Fibroblast of the aortic adventitia (primary cell): ENCODE measurements at regions not wholly inside any gene's neighbourhood (a gene's known extent, or its start where the extent isn't known, plus 50 kb on each side); places are given as distances from the start of the nearest gene placed in this dataset.

Experiments used
- DNase-seq: peaks from one replicate; pipeline ENCODE4 v3.0.0-alpha.2; 2010; ENCODE audit warnings: low read depth
- H3K4me3 ChIP-seq: 2 replicates; pipeline ENCODE4 v1.5.1; 2011; ENCODE audit warnings: low read depth, mild to moderate bottlenecking, control low read depth, low read length, moderate library complexity
- CTCF ChIP-seq: IDR thresholded peaks from 2 replicates; pipeline ENCODE4 v1.5.1; 2011; ENCODE audit warnings: mild to moderate bottlenecking, low read length, control low read depth, inconsistent platforms; ENCODE audit not compliant: insufficient read depth

GRCh38 chr4:45883421-45883820 lies 240.4 kb downstream of the GABRG1 start:
- DNase-seq: no peak
- no peak overlapping the region for H3K4me3 ChIP-seq
- TF ChIP-seq CTCF: no peak

GRCh38 chr4:45876235-45876890 lies 247.5 kb downstream of the GABRG1 start:
- TF ChIP-seq CTCF: no peak
- H3K4me3 ChIP-seq: no peak overlapping the region
- DNase-seq: no peak

GRCh38 chr4:45869184-45869583 lies 254.7 kb downstream of the GABRG1 start:
- no peak for TF ChIP-seq CTCF
- no peak overlapping the region for H3K4me3 ChIP-seq
- no peak for DNase-seq

GRCh38 chr4:45865781-45866180 lies 258.1 kb downstream of the GABRG1 start:
- no peak for TF ChIP-seq CTCF
- no peak for DNase-seq
- no peak overlapping the region for H3K4me3 ChIP-seq

- no peak overlapping the region for H3K4me3 ChIP-seq
- TF ChIP-seq CTCF: no peak
- no peak for DNase-seq
These were observed 268.0 kb downstream of the GABRG1 start for GRCh38 chr4:45855857-45856256.

- no peak for DNase-seq
- no peak overlapping the region for H3K4me3 ChIP-seq
- TF ChIP-seq CTCF: no peak
These were observed 277.8 kb downstream of the GABRG1 start for GRCh38 chr4:45846016-45846415.

- DNase-seq: no peak
- H3K4me3 ChIP-seq: no peak overlapping the region
- TF ChIP-seq CTCF: no peak
These were observed 282.1 kb downstream of the GABRG1 start for GRCh38 chr4:45841791-45842190.
